Neural cell (in vitro differentiated cells): ENCODE measurements at regions not wholly inside any gene's neighbourhood (a gene's known extent, or its start where the extent isn't known, plus 50 kb on each side); places are given as distances from the start of the nearest gene placed in this dataset.

ENCODE experiments used
- CTCF ChIP-seq: fragments of 450-650 bp; IDR thresholded peaks from 2 replicates; pipeline ENCODE4 v1.5.1; 2014; ENCODE audit warnings: antibody characterized with exemption, mild to moderate bottlenecking, moderate library complexity; ENCODE audit not compliant: poor library complexity, severe bottlenecking
- EP300 ChIP-seq: fragments of 450-650 bp; conservative IDR thresholded peaks from 2 replicates; pipeline ENCODE4 v1.6.1; 2014; ENCODE audit warnings: antibody characterized with exemption, mild to moderate bottlenecking, moderate library complexity; ENCODE audit not compliant: poor library complexity, severe bottlenecking
- EZH2 ChIP-seq: fragments of 200-600, 300-800 bp; shearing (Covaris generic), sonication (generic); IDR thresholded peaks from 2 replicates; pipeline ENCODE4 v1.6.1; 2014; ENCODE audit warnings: antibody characterized with exemption, low read length, borderline replicate concordance, mild to moderate bottlenecking; ENCODE audit not compliant: insufficient read depth, poor library complexity, severe bottlenecking
- MXI1 ChIP-seq: fragments of 450-650 bp; conservative IDR thresholded peaks from 2 replicates; pipeline ENCODE4 v1.6.1; 2014; ENCODE audit warnings: antibody characterized with exemption, mild to moderate bottlenecking; ENCODE audit not compliant: poor library complexity, severe bottlenecking
- POLR2AphosphoS5 ChIP-seq: IDR thresholded peaks from 2 replicates; pipeline ENCODE4 v1.6.1; 2012
- RAD21 ChIP-seq: fragments of 450-650 bp; conservative IDR thresholded peaks from 2 replicates; pipeline ENCODE4 v1.6.1; 2014; ENCODE audit warnings: antibody characterized with exemption, mild to moderate bottlenecking, moderate library complexity
- REST ChIP-seq: IDR thresholded peaks from 2 replicates; pipeline ENCODE4 v1.6.1; 2012; ENCODE audit warnings: borderline replicate concordance
- SMC3 ChIP-seq: fragments of 450-650 bp; conservative IDR thresholded peaks from 2 replicates; pipeline ENCODE4 v1.6.1; 2014; ENCODE audit warnings: antibody characterized with exemption, mild to moderate bottlenecking, moderate library complexity; ENCODE audit not compliant: poor library complexity
- TAF1 ChIP-seq: IDR thresholded peaks from 2 replicates; pipeline ENCODE4 v1.6.1; 2012; ENCODE audit warnings: low read depth

- TF ChIP-seq CTCF (no peak), EP300 (no peak), REST (no peak), TAF1 (no peak), POLR2AphosphoS5 (no peak), SMC3 (no peak), EZH2 (no peak), RAD21 (no peak), MXI1 (no peak)
Observed at GRCh38 chr5:58041884-58042283, 418.0 kb downstream of the PLK2 start.
